OCI-LY1 (cell line): ENCODE measurements at regions not wholly inside any gene's neighbourhood (a gene's known extent, or its start where the extent isn't known, plus 50 kb on each side); places are given as distances from the start of the nearest gene placed in this dataset.

ENCODE experiments used
- H2AFZ ChIP-seq: fragments of 200-600 bp; sonication (generic), shearing (Covaris generic); 2 replicates; pipeline ENCODE4 v1.6.0; 2014; ENCODE audit warnings: antibody characterized with exemption, mild to moderate bottlenecking, low read length
- H3F3A ChIP-seq: fragments of 200-600 bp; sonication (generic), shearing (Covaris generic); 2 replicates; pipeline ENCODE4 v1.6.0; 2014; ENCODE audit warnings: mild to moderate bottlenecking, antibody characterized with exemption, low read length, moderate library complexity; ENCODE audit not compliant: insufficient read depth
- H3K27ac ChIP-seq: fragments of 200-600 bp; sonication (generic); 2 replicates; pipeline ENCODE4 v1.5.1; 2014; ENCODE audit warnings: low read length, mixed run types, mild to moderate bottlenecking, low read depth; ENCODE audit not compliant: poor library complexity, severe bottlenecking
- H3K27me3 ChIP-seq: fragments of 200-600 bp; sonication (generic); 2 replicates; pipeline ENCODE4 v1.6.0; 2014; ENCODE audit warnings: antibody characterized with exemption, mild to moderate bottlenecking, low read length, moderate library complexity; ENCODE audit not compliant: insufficient read depth
- H3K36me3 ChIP-seq: fragments of 200-600 bp; sonication (generic); 2 replicates; pipeline ENCODE4 v1.6.1; 2014; ENCODE audit warnings: mild to moderate bottlenecking, antibody characterized with exemption, low read length, moderate library complexity, mixed read lengths; ENCODE audit not compliant: insufficient read depth
- H3K4me1 ChIP-seq: fragments of 200-600 bp; sonication (generic); 2 replicates; pipeline ENCODE4 v1.5.1; 2014; ENCODE audit warnings: mild to moderate bottlenecking, low read length, moderate library complexity; ENCODE audit not compliant: insufficient read depth, severe bottlenecking
- H3K4me2 ChIP-seq: fragments of 200-600 bp; sonication (generic), shearing (Covaris generic); 2 replicates; pipeline ENCODE4 v1.6.1; 2014; ENCODE audit warnings: low read length
- H3K4me3 ChIP-seq: fragments of 200-600 bp; sonication (generic); 2 replicates; pipeline ENCODE4 v1.5.1; 2014; ENCODE audit warnings: low read length, low read depth, mild to moderate bottlenecking, mixed read lengths; ENCODE audit not compliant: poor library complexity, severe bottlenecking
- H3K79me2 ChIP-seq: fragments of 200-600 bp; shearing (Covaris generic); 2 replicates; pipeline ENCODE4 v1.6.1; 2016; ENCODE audit warnings: mixed run types, low read length, mixed read lengths; ENCODE audit not compliant: insufficient read depth
- H3K9ac ChIP-seq: fragments of 200-600 bp; sonication (generic), shearing (Covaris generic); 2 replicates; pipeline ENCODE4 v1.6.1; 2014; ENCODE audit warnings: mild to moderate bottlenecking, low read length, mixed read lengths
- H3K9me2 ChIP-seq: fragments of 200-600 bp; sonication (generic), shearing (Covaris generic); 2 replicates; pipeline ENCODE4 v1.6.1; 2014; ENCODE audit warnings: low read depth, mild to moderate bottlenecking, low read length, mixed read lengths
- H3K9me3 ChIP-seq: fragments of 200-600 bp; shearing (Covaris generic); 2 replicates; pipeline ENCODE4 v1.6.1; 2014; ENCODE audit warnings: low read length, mixed read lengths
- H4K20me1 ChIP-seq: fragments of 200-600 bp; sonication (generic), shearing (Covaris generic); 2 replicates; pipeline ENCODE4 v1.6.0; 2016; ENCODE audit warnings: mild to moderate bottlenecking, low read length; ENCODE audit not compliant: insufficient read depth
- CTCF ChIP-seq: fragments of 200-600 bp; sonication (generic), shearing (Covaris generic); IDR thresholded peaks from 2 replicates; pipeline ENCODE4 v1.5.1; 2017; ENCODE audit warnings: mild to moderate bottlenecking, antibody characterized with exemption, low read length, moderate library complexity, mixed read lengths
- EZH2 ChIP-seq: fragments of 200-600 bp; sonication (generic), shearing (Covaris generic); IDR thresholded peaks from 2 replicates; pipeline ENCODE4 v1.8.0; 2017; ENCODE audit warnings: borderline replicate concordance, mixed run types, mild to moderate bottlenecking, antibody characterized with exemption, low read length, moderate library complexity, mixed read lengths

GRCh38 chr3:174441588-174442301 is 417.4 kb upstream of the NAALADL2 start:
- Histone ChIP-seq H3K9me3 (no peaks in the 10 kb centered on the region), H3K36me3 (no peaks in the 10 kb centered on the region), H3K4me3 (peak overlapping the region; percentile 66), H2AFZ (no peak overlapping the region), H3K27ac (no peak overlapping the region), H3K4me1 (peaks cover 11% of the 10 kb centered on the region), H3K9ac (peak overlapping the region; percentile 58), H3K79me2 (no peaks in the 10 kb centered on the region), H3F3A (no peaks in the 10 kb centered on the region), H3K4me2 (peak overlapping the region; percentile 62), H4K20me1 (no peaks in the 10 kb centered on the region), H3K9me2 (no peaks in the 10 kb centered on the region), H3K27me3 (0 out of 2 replicates have a peak, but pooled peaks cover 5% of the 10 kb centered on the region)
- TF ChIP-seq CTCF (no peak), EZH2 (no peak)

- Histone ChIP-seq H3K4me3 (no peak overlapping the region), H3K27ac (no peak overlapping the region), H3K79me2 (no peaks in the 10 kb centered on the region), H3K9ac (no peak overlapping the region), H3K4me2 (no peak overlapping the region), H3K9me2 (no peaks in the 10 kb centered on the region), H3K9me3 (no peaks in the 10 kb centered on the region), H4K20me1 (no peaks in the 10 kb centered on the region), H2AFZ (no peak overlapping the region), H3K36me3 (no peaks in the 10 kb centered on the region), H3K27me3 (0 out of 2 replicates have a peak, but pooled peaks cover 5% of the 10 kb centered on the region), H3K4me1 (peaks cover 11% of the 10 kb centered on the region), H3F3A (no peaks in the 10 kb centered on the region)
- TF ChIP-seq CTCF: no peak
- TF ChIP-seq EZH2: no peak
Measured at GRCh38 chr3:174442302-174442682, 416.8 kb upstream of the NAALADL2 start.

- TF ChIP-seq CTCF (no peak), EZH2 (no peak)
- H3F3A ChIP-seq: no peaks in the 10 kb centered on the region
- no peak overlapping the region for H3K4me3 ChIP-seq
- no peaks in the 10 kb centered on the region for H3K36me3 ChIP-seq
- H3K4me1 ChIP-seq: peaks cover 11% of the 10 kb centered on the region
- no peaks in the 10 kb centered on the region for H3K79me2 ChIP-seq
- no peaks in the 10 kb centered on the region for H3K9me3 ChIP-seq
- no peaks in the 10 kb centered on the region for H3K9me2 ChIP-seq
- H2AFZ ChIP-seq: no peak overlapping the region
- H3K4me2 ChIP-seq: no peak overlapping the region
- H3K27ac ChIP-seq: no peak overlapping the region
- H3K27me3 ChIP-seq: 0 out of 2 replicates have a peak, but pooled peaks cover 5% of the 10 kb centered on the region
- no peaks in the 10 kb centered on the region for H4K20me1 ChIP-seq
- H3K9ac ChIP-seq: no peak overlapping the region
Measured at GRCh38 chr3:174444391-174444790, 414.7 kb upstream of the NAALADL2 start.
